ENCODE measurements at regions not wholly inside any gene's neighbourhood (a gene's known extent, or its start where the extent isn't known, plus 50 kb on each side); places are given as distances from the start of the nearest gene placed in this dataset.

GRCh38 chr12:30019366-30020140, 235.8 kb upstream of the TMTC1 start:
- DNase-seq (ENCODE audit: low spot score): no peak

- DNase-seq (ENCODE audit: low spot score): no peak
Observed at GRCh38 chr12:30016540-30017055, 232.9 kb upstream of the TMTC1 start.

- DNase-seq (ENCODE audit: low spot score): no peak
Observed at GRCh38 chr12:30015631-30016337, 232.0 kb upstream of the TMTC1 start.

- no peak for DNase-seq (ENCODE audit: low spot score)
Observed at GRCh38 chr12:30014991-30015390, 231.2 kb upstream of the TMTC1 start.

- DNase-seq (ENCODE audit: low spot score): no peak
Observed at GRCh38 chr12:30012816-30013450, 229.2 kb upstream of the TMTC1 start.

GRCh38 chr12:30010071-30011052, 226.6 kb upstream of the TMTC1 start:
- no peak for DNase-seq (ENCODE audit: low spot score)

- DNase-seq (ENCODE audit: low spot score): no peak
Observed at GRCh38 chr12:30006021-30006420, 222.3 kb upstream of the TMTC1 start.

GRCh38 chr12:30003321-30003720, 219.6 kb upstream of the TMTC1 start:
- no peak for DNase-seq (ENCODE audit: low spot score)

- DNase-seq (ENCODE audit: low spot score): no peak
Observed at GRCh38 chr12:30002677-30003076, 218.9 kb upstream of the TMTC1 start.

- no peak for DNase-seq (ENCODE audit: low spot score)
Observed at GRCh38 chr12:30000401-30000800, 216.7 kb upstream of the TMTC1 start.

GRCh38 chr12:29996993-29997392, 213.3 kb upstream of the TMTC1 start:
- no peak for DNase-seq (ENCODE audit: low spot score)

- DNase-seq (ENCODE audit: low spot score): no peak
Observed at GRCh38 chr12:29992366-29992765, 208.6 kb upstream of the TMTC1 start.

- no peak for DNase-seq (ENCODE audit: low spot score)
Observed at GRCh38 chr12:29991924-29992323, 208.2 kb upstream of the TMTC1 start.

GRCh38 chr12:29990971-29991370, 207.2 kb upstream of the TMTC1 start:
- no peak for DNase-seq (ENCODE audit: low spot score)

GRCh38 chr12:29983851-29984250, 200.1 kb upstream of the TMTC1 start:
- no peak for DNase-seq (ENCODE audit: low spot score)

GRCh38 chr12:29980304-29980703, 196.6 kb upstream of the TMTC1 start:
- DNase-seq (ENCODE audit: low spot score): no peak

- no peak for DNase-seq (ENCODE audit: low spot score)
Observed at GRCh38 chr12:29971446-29971845, 187.7 kb upstream of the TMTC1 start.

- no peak for DNase-seq (ENCODE audit: low spot score)
Observed at GRCh38 chr12:29970501-29970900, 186.8 kb upstream of the TMTC1 start.

- DNase-seq (ENCODE audit: low spot score): no peak
Observed at GRCh38 chr12:29962276-29963035, 178.7 kb upstream of the TMTC1 start.

- DNase-seq (ENCODE audit: low spot score): no peak
Observed at GRCh38 chr12:29961231-29961630, 177.5 kb upstream of the TMTC1 start.

- DNase-seq (ENCODE audit: low spot score): no peak
Observed at GRCh38 chr12:29960122-29960521, 176.4 kb upstream of the TMTC1 start.
